Osteocyte (in vitro differentiated cells): ENCODE measurements at regions not wholly inside any gene's neighbourhood (a gene's known extent, or its start where the extent isn't known, plus 50 kb on each side); places are given as distances from the start of the nearest gene placed in this dataset.

Experiments
- DNase-seq: peaks from one replicate; pipeline ENCODE4 v3.0.0; 2021; ENCODE audit warnings: mixed read lengths; ENCODE audit not compliant: unreplicated experiment; ENCODE audit errors: extremely low spot score
- H3K27ac Mint-ChIP-seq: one replicate; pipeline ENCODE4 v1.8.0; 2021; ENCODE audit warnings: mild to moderate bottlenecking, mixed read lengths; ENCODE audit not compliant: unreplicated experiment
- H3K27me3 Mint-ChIP-seq: one replicate; pipeline ENCODE4 v1.8.0; 2021; ENCODE audit warnings: mixed read lengths; ENCODE audit not compliant: unreplicated experiment
- H3K36me3 Mint-ChIP-seq: one replicate; pipeline ENCODE4 v1.8.0; 2021; ENCODE audit warnings: mixed read lengths; ENCODE audit not compliant: unreplicated experiment
- H3K4me1 Mint-ChIP-seq: one replicate; pipeline ENCODE4 v1.8.0; 2021; ENCODE audit warnings: mixed read lengths; ENCODE audit not compliant: unreplicated experiment
- H3K4me3 Mint-ChIP-seq: one replicate; pipeline ENCODE4 v1.8.0; 2021; ENCODE audit warnings: mild to moderate bottlenecking, moderate library complexity, mixed read lengths; ENCODE audit not compliant: unreplicated experiment
- H3K9me3 Mint-ChIP-seq: one replicate; pipeline ENCODE4 v1.8.0; 2021; ENCODE audit warnings: mixed read lengths; ENCODE audit not compliant: unreplicated experiment
- TF ChIP-seq, protein P1 (sequence below): fragments of 200-600 bp; sonication (generic); IDR thresholded peaks from 2 replicates; pipeline ENCODE4 v1.5.0; 2021; ENCODE audit warnings: antibody characterized with exemption, mild to moderate bottlenecking, moderate library complexity

GRCh38 chr16:54750249-54750648 is 180.4 kb upstream of the IRX5 start:
- no peak overlapping the region for H3K4me3 Mint-ChIP-seq
- no peaks in the 10 kb centered on the region for H3K4me1 Mint-ChIP-seq
- no peaks in the 10 kb centered on the region for H3K9me3 Mint-ChIP-seq
- no peak overlapping the region for H3K27ac Mint-ChIP-seq
- DNase-seq: no peak
- no peaks in the 10 kb centered on the region for H3K27me3 Mint-ChIP-seq
- no peaks in the 10 kb centered on the region for H3K36me3 Mint-ChIP-seq
- TF ChIP-seq, protein P1, sequence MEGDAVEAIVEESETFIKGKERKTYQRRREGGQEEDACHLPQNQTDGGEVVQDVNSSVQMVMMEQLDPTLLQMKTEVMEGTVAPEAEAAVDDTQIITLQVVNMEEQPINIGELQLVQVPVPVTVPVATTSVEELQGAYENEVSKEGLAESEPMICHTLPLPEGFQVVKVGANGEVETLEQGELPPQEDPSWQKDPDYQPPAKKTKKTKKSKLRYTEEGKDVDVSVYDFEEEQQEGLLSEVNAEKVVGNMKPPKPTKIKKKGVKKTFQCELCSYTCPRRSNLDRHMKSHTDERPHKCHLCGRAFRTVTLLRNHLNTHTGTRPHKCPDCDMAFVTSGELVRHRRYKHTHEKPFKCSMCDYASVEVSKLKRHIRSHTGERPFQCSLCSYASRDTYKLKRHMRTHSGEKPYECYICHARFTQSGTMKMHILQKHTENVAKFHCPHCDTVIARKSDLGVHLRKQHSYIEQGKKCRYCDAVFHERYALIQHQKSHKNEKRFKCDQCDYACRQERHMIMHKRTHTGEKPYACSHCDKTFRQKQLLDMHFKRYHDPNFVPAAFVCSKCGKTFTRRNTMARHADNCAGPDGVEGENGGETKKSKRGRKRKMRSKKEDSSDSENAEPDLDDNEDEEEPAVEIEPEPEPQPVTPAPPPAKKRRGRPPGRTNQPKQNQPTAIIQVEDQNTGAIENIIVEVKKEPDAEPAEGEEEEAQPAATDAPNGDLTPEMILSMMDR: no peak

GRCh38 chr16:54748611-54749190 is 182.0 kb upstream of the IRX5 start:
- Mint-ChIP-seq H3K36me3 (no peaks in the 10 kb centered on the region), H3K27me3 (no peaks in the 10 kb centered on the region), H3K9me3 (no peaks in the 10 kb centered on the region), H3K4me1 (no peaks in the 10 kb centered on the region), H3K27ac (no peak overlapping the region), H3K4me3 (no peak overlapping the region)
- DNase-seq: no peak
- TF ChIP-seq, protein P1: no peak

DNA sequence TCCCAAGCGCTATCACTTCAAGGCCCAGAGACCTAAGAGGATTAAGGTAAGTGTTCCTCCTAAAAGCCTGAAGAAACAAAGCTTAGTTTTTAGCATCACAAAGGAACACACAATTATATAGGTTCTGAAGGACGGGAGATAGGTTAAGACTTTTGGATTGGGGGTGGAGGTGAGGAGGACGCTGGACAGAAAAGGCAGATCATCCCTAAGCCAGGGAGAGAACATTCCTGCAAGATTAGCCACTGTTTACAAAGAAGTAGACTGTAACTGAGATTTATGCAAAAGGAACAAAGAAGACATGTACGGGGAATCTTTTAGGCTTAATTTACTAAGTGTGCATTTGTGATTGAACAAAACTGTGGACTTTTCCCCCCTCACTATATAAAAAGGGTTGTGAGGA is 184.1 kb upstream of the IRX5 start:
- no peak overlapping the region for H3K4me3 Mint-ChIP-seq
- H3K9me3 Mint-ChIP-seq: peaks cover 4% of the 10 kb centered on the region
- H3K27me3 Mint-ChIP-seq: no peaks in the 10 kb centered on the region
- TF ChIP-seq, protein P1: no peak
- no peaks in the 10 kb centered on the region for H3K36me3 Mint-ChIP-seq
- DNase-seq: no peak
- no peaks in the 10 kb centered on the region for H3K4me1 Mint-ChIP-seq
- H3K27ac Mint-ChIP-seq: no peak overlapping the region

DNA sequence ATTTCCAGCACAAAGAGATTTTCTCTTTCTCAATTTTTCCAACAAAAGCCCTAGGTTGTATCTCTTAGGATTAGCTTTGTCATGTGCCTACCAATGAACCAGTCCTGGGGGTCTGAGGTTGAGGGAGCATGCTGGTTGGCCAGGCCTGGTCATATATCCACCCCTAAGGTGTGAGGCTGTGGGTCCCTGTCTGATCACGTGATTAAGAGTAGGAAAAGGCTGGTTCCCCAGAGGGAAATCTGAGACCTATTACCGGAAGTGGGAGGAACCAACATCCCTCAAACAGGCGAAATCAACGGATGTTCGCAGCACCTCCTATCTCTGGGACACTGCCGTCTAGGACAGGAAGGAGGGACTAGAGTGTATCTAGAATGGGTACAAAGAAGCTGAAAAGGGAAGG is 185.7 kb upstream of the IRX5 start:
- no peak for DNase-seq
- no peaks in the 10 kb centered on the region for H3K4me1 Mint-ChIP-seq

DNA sequence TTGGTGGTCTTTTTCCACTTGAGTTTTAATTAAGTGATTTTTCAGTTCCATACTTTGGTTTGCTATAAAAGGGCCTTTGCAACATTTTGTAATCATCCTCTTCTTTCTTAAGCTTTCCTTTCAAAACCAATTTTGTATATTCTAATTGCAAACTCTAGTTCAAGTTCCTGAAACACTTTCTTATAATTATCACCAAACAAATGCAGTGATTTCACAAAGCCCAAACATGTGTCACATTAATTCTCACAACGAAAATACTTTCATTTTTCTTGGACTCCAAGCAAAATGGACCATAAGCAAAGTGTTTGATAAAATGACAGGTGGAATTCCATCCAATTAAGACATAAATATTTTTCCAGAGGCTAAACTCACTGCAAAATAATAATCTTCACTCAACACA is 188.2 kb upstream of the IRX5 start:
- Mint-ChIP-seq H3K36me3 (no peaks in the 10 kb centered on the region), H3K4me1 (no peaks in the 10 kb centered on the region), H3K9me3 (peaks cover 4% of the 10 kb centered on the region), H3K27me3 (no peaks in the 10 kb centered on the region), H3K27ac (no peak overlapping the region), H3K4me3 (no peak overlapping the region)
- TF ChIP-seq, protein P1: no peak
- no peak for DNase-seq

More for the DNA sequence above, 185.7 kb upstream of the IRX5 start:
- Mint-ChIP-seq H3K36me3 (no peaks in the 10 kb centered on the region), H3K9me3 (peaks cover 4% of the 10 kb centered on the region), H3K27me3 (no peaks in the 10 kb centered on the region), H3K4me3 (no peak overlapping the region), H3K27ac (no peak overlapping the region)
- TF ChIP-seq, protein P1: no peak
